HEK293 (cell line): ENCODE measurements at regions not wholly inside any gene's neighbourhood (a gene's known extent, or its start where the extent isn't known, plus 50 kb on each side); places are given as distances from the start of the nearest gene placed in this dataset.

Experiments
- CTCF ChIA-PET: fragments of 350-600 bp; formaldehyde crosslinking; extraction: SDS; loops from one replicate; lab custom pipeline; 2021; ENCODE audit warnings: antibody characterized with exemption; lab: Yijun Ruan, JAX
- POLR2A ChIA-PET: fragments of 300-600 bp; formaldehyde crosslinking; extraction: SDS; loops from one replicate; lab custom pipeline; 2020; ENCODE audit warnings: antibody characterized with exemption, inconsistent platforms; lab: Yijun Ruan, JAX
- H3K27ac ChIP-seq: fragments of 200-500 bp; sonication (Bioruptor generic); 2 replicates; pipeline ENCODE4 v1.5.1; 2014; ENCODE audit warnings: low read depth, low read length, control low read depth, inconsistent platforms; ENCODE audit errors: extremely low read depth
- H3K36me3 ChIP-seq, 2 experiments: fragments of 200-500 bp in 1 of 2; sonication (Bioruptor generic) in 1 of 2; 1 replicate in 1 of 2; 2 replicates in 1 of 2; pipeline ENCODE4 v1.5.1; 2014 to 2017; ENCODE audit warnings: inconsistent platforms in 2 of 2, low read length in 2 of 2; ENCODE audit not compliant: control insufficient read depth in 2 of 2, insufficient read depth in 1 of 2
- H3K4me1 ChIP-seq: fragments of 200-500 bp; sonication (Bioruptor generic); 2 replicates; pipeline ENCODE4 v1.5.1; 2014; ENCODE audit warnings: mild to moderate bottlenecking, low read length, inconsistent platforms; ENCODE audit not compliant: control insufficient read depth, insufficient read depth
- H3K4me3 ChIP-seq: 2 replicates; pipeline ENCODE4 v1.5.1; 2011; ENCODE audit warnings: low read depth, mild to moderate bottlenecking, control low read depth, low read length, moderate library complexity
- H3K9me3 ChIP-seq: fragments of 200-500 bp; sonication (Bioruptor generic); 2 replicates; pipeline ENCODE4 v1.5.1; 2014; ENCODE audit warnings: low read depth, low read length, inconsistent platforms; ENCODE audit not compliant: control insufficient read depth, insufficient read depth
- EGR2 ChIP-seq: fragments of 450-650 bp; formaldehyde crosslinking; IDR thresholded peaks from 2 replicates; pipeline ENCODE4 v1.5.1; 2016; ENCODE audit warnings: low read depth, missing biosample characterization, missing genetic modification characterization
- GLI2 ChIP-seq: fragments of 450-650 bp; formaldehyde crosslinking; IDR thresholded peaks from 2 replicates; pipeline ENCODE4; 2017; ENCODE audit warnings: missing biosample characterization, missing genetic modification characterization, low read depth, borderline replicate concordance
- HOXD13 ChIP-seq: sonication (generic); formaldehyde crosslinking; IDR thresholded peaks from 2 replicates; pipeline ENCODE4 v1.8.0; 2022; ENCODE audit warnings: missing genetic modification reagents, borderline replicate concordance
- MEIS1 ChIP-seq: sonication (generic); formaldehyde crosslinking; IDR thresholded peaks from 2 replicates; pipeline ENCODE4 v1.8.1; 2022; ENCODE audit warnings: missing genetic modification reagents, mild to moderate bottlenecking, borderline replicate concordance
- PRDM1 ChIP-seq: fragments of 450-650 bp; formaldehyde crosslinking; IDR thresholded peaks from 2 replicates; pipeline ENCODE4; 2016; ENCODE audit warnings: missing biosample characterization, missing genetic modification characterization
- RBAK ChIP-seq: fragments of 450-650 bp; formaldehyde crosslinking; IDR thresholded peaks from 2 replicates; pipeline ENCODE4 v1.5.1; 2016; ENCODE audit warnings: missing biosample characterization, missing genetic modification characterization
- SETDB1 ChIP-seq: IDR thresholded peaks from one replicate; pipeline ENCODE4 v1.6.1; 2017; ENCODE audit warnings: mild to moderate bottlenecking, low read length, moderate library complexity, mixed read lengths; ENCODE audit not compliant: insufficient read length
- SP7 ChIP-seq: fragments of 450-650 bp; formaldehyde crosslinking; IDR thresholded peaks from 2 replicates; pipeline ENCODE4 v1.5.1; 2016; ENCODE audit warnings: missing biosample characterization, missing genetic modification characterization
- YY2 ChIP-seq: fragments of 450-650 bp; formaldehyde crosslinking; IDR thresholded peaks from 2 replicates; pipeline ENCODE4 v1.5.1; 2016; ENCODE audit warnings: missing biosample characterization, missing genetic modification characterization
- ZBTB26 ChIP-seq: fragments of 450-650 bp; formaldehyde crosslinking; optimal IDR thresholded peaks from 2 replicates; pipeline ENCODE3; 2016; ENCODE audit warnings: missing biosample characterization, mild to moderate bottlenecking, missing genetic modification characterization
- ZIC2 ChIP-seq: fragments of 450-650 bp; formaldehyde crosslinking; IDR thresholded peaks from 2 replicates; pipeline ENCODE4 v1.5.1; 2016; ENCODE audit warnings: missing biosample characterization, missing genetic modification characterization
- ZNF140 ChIP-seq: fragments of 450-650 bp; formaldehyde crosslinking; IDR thresholded peaks from 2 replicates; pipeline ENCODE4 v1.5.1; 2016; ENCODE audit warnings: missing biosample characterization, missing genetic modification characterization
- ZNF155 ChIP-seq: fragments of 450-650 bp; formaldehyde crosslinking; IDR thresholded peaks from 2 replicates; pipeline ENCODE4 v1.5.1; 2016; ENCODE audit warnings: missing biosample characterization, missing genetic modification characterization
- ZNF16 ChIP-seq: fragments of 450-650 bp; formaldehyde crosslinking; IDR thresholded peaks from 2 replicates; pipeline ENCODE4 v1.5.1; 2016; ENCODE audit warnings: low read depth, missing biosample characterization, missing genetic modification characterization
- ZNF174 ChIP-seq: fragments of 450-650 bp; formaldehyde crosslinking; IDR thresholded peaks from 2 replicates; pipeline ENCODE4 v1.5.0; 2017; ENCODE audit warnings: missing biosample characterization, mild to moderate bottlenecking, missing genetic modification characterization
- ZNF202 ChIP-seq: fragments of 450-650 bp; formaldehyde crosslinking; IDR thresholded peaks from 2 replicates; pipeline ENCODE4 v1.5.1; 2016; ENCODE audit warnings: missing biosample characterization, missing genetic modification characterization, borderline replicate concordance
- ZNF214 ChIP-seq: fragments of 450-650 bp; formaldehyde crosslinking; IDR thresholded peaks from 2 replicates; pipeline ENCODE4 v1.5.1; 2017; ENCODE audit warnings: missing biosample characterization, mild to moderate bottlenecking, missing genetic modification characterization, borderline replicate concordance
- ZNF223 ChIP-seq: fragments of 450-650 bp; formaldehyde crosslinking; IDR thresholded peaks from 2 replicates; pipeline ENCODE4 v1.5.1; 2016; ENCODE audit warnings: missing biosample characterization, missing genetic modification characterization
- ZNF239 ChIP-seq: fragments of 450-650 bp; formaldehyde crosslinking; IDR thresholded peaks from 2 replicates; pipeline ENCODE4 v1.5.1; 2016; ENCODE audit warnings: missing biosample characterization, missing genetic modification characterization
- ZNF26 ChIP-seq: fragments of 450-650 bp; formaldehyde crosslinking; IDR thresholded peaks from 2 replicates; pipeline ENCODE4 v1.5.1; 2016; ENCODE audit warnings: missing biosample characterization, missing genetic modification characterization
- ZNF280D ChIP-seq: fragments of 450-650 bp; formaldehyde crosslinking; IDR thresholded peaks from 2 replicates; pipeline ENCODE4 v1.5.1; 2016; ENCODE audit warnings: missing biosample characterization, missing genetic modification characterization
- ZNF354C ChIP-seq: fragments of 450-650 bp; formaldehyde crosslinking; IDR thresholded peaks from 2 replicates; pipeline ENCODE4 v1.5.1; 2016; ENCODE audit warnings: missing biosample characterization, missing genetic modification characterization, low read depth, borderline replicate concordance
- ZNF394 ChIP-seq: fragments of 450-650 bp; formaldehyde crosslinking; IDR thresholded peaks from 2 replicates; pipeline ENCODE4 v1.5.1; 2016; ENCODE audit warnings: missing biosample characterization, missing genetic modification characterization, mild to moderate bottlenecking, moderate library complexity, borderline replicate concordance
- ZNF521 ChIP-seq: fragments of 450-650 bp; formaldehyde crosslinking; IDR thresholded peaks from 2 replicates; pipeline ENCODE4 v1.5.1; 2017; ENCODE audit warnings: missing biosample characterization, mild to moderate bottlenecking, missing genetic modification characterization
- ZNF544 ChIP-seq: fragments of 450-650 bp; formaldehyde crosslinking; IDR thresholded peaks from 2 replicates; pipeline ENCODE4 v1.5.0; 2017; ENCODE audit warnings: missing biosample characterization, missing genetic modification characterization
- ZNF585B ChIP-seq: fragments of 450-650 bp; formaldehyde crosslinking; IDR thresholded peaks from 2 replicates; pipeline ENCODE4 v1.5.1; 2016; ENCODE audit warnings: missing biosample characterization, missing genetic modification characterization
- ZNF626 ChIP-seq: fragments of 450-650 bp; sonication (Bioruptor Pico); formaldehyde crosslinking; IDR thresholded peaks from 2 replicates; pipeline ENCODE4 v1.5.1; 2018; ENCODE audit warnings: missing biosample characterization, missing genetic modification characterization, inconsistent platforms
- ZNF785 ChIP-seq: fragments of 450-650 bp; formaldehyde crosslinking; IDR thresholded peaks from 2 replicates; pipeline ENCODE4 v1.5.1; 2016; ENCODE audit warnings: missing biosample characterization, missing genetic modification characterization
- ZNF791 ChIP-seq: fragments of 450-650 bp; formaldehyde crosslinking; IDR thresholded peaks from 2 replicates; pipeline ENCODE4 v1.5.1; 2016; ENCODE audit warnings: missing biosample characterization, missing genetic modification characterization
- ZSCAN16 ChIP-seq: fragments of 450-650 bp; formaldehyde crosslinking; IDR thresholded peaks from 2 replicates; pipeline ENCODE4 v1.5.1; 2016; ENCODE audit warnings: missing biosample characterization, missing genetic modification characterization
- ZXDB ChIP-seq: fragments of 450-650 bp; formaldehyde crosslinking; IDR thresholded peaks from 2 replicates; pipeline ENCODE4 v1.5.1; 2016; ENCODE audit warnings: missing biosample characterization, missing genetic modification characterization

GRCh38 chr17:70919241-70919640, 749.9 kb downstream of the KCNJ2 start:
- Histone ChIP-seq H3K4me1 (no peaks in the 10 kb centered on the region), H3K4me3 (no peak overlapping the region), H3K9me3 (no peaks in the 10 kb centered on the region), H3K27ac (no peak overlapping the region), H3K36me3 (no peaks in the 10 kb centered on the region)
- POLR2A ChIA-PET = no interaction called here
- CTCF ChIA-PET = interaction anchor here (1.2 kb wide), 1 partner anchor 152 kb away, joined by 3 read pairs; no protein-coding TSS in a partner anchor
- TF ChIP-seq ZNF585B (peak; percentile 86), ZNF202 (tag by site-specific recombination) (no peak), SETDB1 (peak; percentile 41)
- TF ChIP-seq, all 188 proteins: peak for 2

- H3K4me1 ChIP-seq = no peaks in the 10 kb centered on the region
- ChIA-PET POLR2A (no interaction called here), CTCF (interaction anchor here (1.2 kb wide), 1 partner anchor 154 kb away, joined by 3 read pairs; no protein-coding TSS in a partner anchor)
- no peaks in the 10 kb centered on the region for H3K9me3 ChIP-seq
- H3K36me3 ChIP-seq = no peaks in the 10 kb centered on the region
- H3K27ac ChIP-seq = no peak overlapping the region
- TF ChIP-seq ZNF223 (tag by site-specific recombination) = no peak
- no peak for TF ChIP-seq PRDM1
- no peak for TF ChIP-seq ZNF239
- TF ChIP-seq RBAK = no peak
- no peak for TF ChIP-seq ZBTB26 (tag by site-specific recombination)
- no peak for TF ChIP-seq ZXDB (tag by site-specific recombination)
- TF ChIP-seq HOXD13 (CRISPR knock-in tag) = no peak
- TF ChIP-seq ZNF544 (tag by site-specific recombination) = no peak
- TF ChIP-seq ZNF521 (tag by site-specific recombination) = no peak
- TF ChIP-seq SP7 (tag by site-specific recombination) = no peak
- no peak for TF ChIP-seq ZNF155 (tag by site-specific recombination)
- no peak for TF ChIP-seq GLI2 (tag by site-specific recombination)
- no peak for TF ChIP-seq ZNF214 (tag by site-specific recombination)
- no peak for TF ChIP-seq ZNF626
- TF ChIP-seq ZNF26 (tag by site-specific recombination) = no peak
- TF ChIP-seq YY2 (tag by site-specific recombination) = no peak
- TF ChIP-seq ZNF174 (tag by site-specific recombination) = no peak
- TF ChIP-seq EGR2 (tag by site-specific recombination) = no peak
- no peak for TF ChIP-seq ZNF394
- no peak overlapping the region for H3K4me3 ChIP-seq
Observed at GRCh38 chr17:70920416-70920815, 751.1 kb downstream of the KCNJ2 start.

- CTCF ChIA-PET = no interaction called here
- H3K27ac ChIP-seq = no peak overlapping the region
- POLR2A ChIA-PET = no interaction called here
- TF ChIP-seq ZNF280D (tag by site-specific recombination) (no peak), ZNF16 (no peak), ZSCAN16 (tag by site-specific recombination) (no peak), ZIC2 (tag by site-specific recombination) (no peak), ZNF785 (no peak), ZNF791 (tag by site-specific recombination) (no peak), ZNF354C (tag by site-specific recombination) (no peak), ZNF140 (no peak), MEIS1 (no peak), ZNF626 (no peak)
Observed at GRCh38 chr17:70922268-70922667, 752.9 kb downstream of the KCNJ2 start.

More at GRCh38 chr17:70922268-70922667, 752.9 kb downstream of the KCNJ2 start:
- Histone ChIP-seq H3K4me3 (no peak overlapping the region), H3K9me3 (no peaks in the 10 kb centered on the region), H3K36me3 (no peaks in the 10 kb centered on the region), H3K4me1 (no peaks in the 10 kb centered on the region)
